LNCAP (cell line): ENCODE measurements at regions not wholly inside any gene's neighbourhood (a gene's known extent, or its start where the extent isn't known, plus 50 kb on each side); places are given as distances from the start of the nearest gene placed in this dataset.

Experiments used
- CTCF ChIP-seq: fragments of 450-650 bp; IDR thresholded peaks from 2 replicates; pipeline ENCODE4 v1.5.1; 2017; ENCODE audit warnings: mild to moderate bottlenecking

- no peak for TF ChIP-seq CTCF
Measured at GRCh38 chr10:126758867-126759266, 88.4 kb upstream of the C10orf90 start.

- TF ChIP-seq CTCF: no peak
Measured at GRCh38 chr10:126759531-126759930, 89.0 kb upstream of the C10orf90 start.

GRCh38 chr10:126770809-126771208, 100.3 kb upstream of the C10orf90 start:
- no peak for TF ChIP-seq CTCF

GRCh38 chr10:126776168-126776567, 105.7 kb upstream of the C10orf90 start:
- TF ChIP-seq CTCF: no peak

- no peak for TF ChIP-seq CTCF
Measured at GRCh38 chr10:126777714-126778113, 107.2 kb upstream of the C10orf90 start.

GRCh38 chr10:126781450-126782216, 111.1 kb upstream of the C10orf90 start:
- TF ChIP-seq CTCF: no peak

GRCh38 chr10:126783806-126784557, 113.5 kb upstream of the C10orf90 start:
- no peak for TF ChIP-seq CTCF
